ENCODE measurements at regions not wholly inside any gene's neighbourhood (a gene's known extent, or its start where the extent isn't known, plus 50 kb on each side); places are given as distances from the start of the nearest gene placed in this dataset.
"Not testable (repeated sequence)": the region's sequence is repeated elsewhere in the genome, so short reads cannot be mapped to it uniquely, and the experiment has no call there.

GRCh38 chr2:136696438-136696837, 68.9 kb upstream of the THSD7B start:
- TF ChIP-seq POLR2AphosphoS5 (IDR thresholded peaks at IDR 0.05) (no peak), POLR2A (IDR thresholded peaks at IDR 0.05) (no peak), CTCF (IDR thresholded peaks at IDR 0.05) (no peak)
- intact Hi-C loops (cut with DNase I; ENCODE audit: low total_unique reads) = no loop called here
- Histone ChIP-seq H3K27me3 (no peaks in the 10 kb centered on the region), H3K9me3 (peaks cover 6 to 16% of the 10 kb centered on the region in 2 donors), H3K36me3 (no peaks in the 10 kb centered on the region), H3K27ac (no peak overlapping the region), H3K4me3 (no peak overlapping the region), H3K4me1 (no peaks in the 10 kb centered on the region)
- DNase-seq (ENCODE audit: low spot score in 2 of 2) = no peak

GRCh38 chr2:136693966-136694365, 71.4 kb upstream of the THSD7B start:
- H3K36me3 ChIP-seq = no peaks in the 10 kb centered on the region
- no peak for TF ChIP-seq POLR2A (IDR thresholded peaks at IDR 0.05)
- H3K4me1 ChIP-seq = no peaks in the 10 kb centered on the region
- H3K27ac ChIP-seq = no peak overlapping the region
- no peak for DNase-seq (ENCODE audit: low spot score in 2 of 2)
- H3K9me3 ChIP-seq = peaks cover 0 to 4% of the 10 kb centered on the region in 2 donors
- intact Hi-C loops (cut with DNase I; ENCODE audit: low total_unique reads) = no loop called here
- no peaks in the 10 kb centered on the region for H3K27me3 ChIP-seq
- no peak overlapping the region for H3K4me3 ChIP-seq

- H3K4me1 ChIP-seq; H3K36me3 ChIP-seq; H3K27me3 ChIP-seq; intact Hi-C loops (cut with DNase I; ENCODE audit: low total_unique reads); H3K4me3 ChIP-seq; H3K27ac ChIP-seq; DNase-seq (ENCODE audit: low spot score in 2 of 2): not testable (repeated sequence)
- H3K9me3 ChIP-seq = peaks cover 3 to 12% of the 10 kb centered on the region in 2 donors
These were observed 85.3 kb upstream of the THSD7B start for GRCh38 chr2:136680079-136680478.

- Histone ChIP-seq H3K4me3 (no peak overlapping the region), H3K27ac (no peak overlapping the region), H3K36me3 (no peaks in the 10 kb centered on the region), H3K4me1 (no peaks in the 10 kb centered on the region), H3K9me3 (no peaks in the 10 kb centered on the region), H3K27me3 (no peaks in the 10 kb centered on the region)
- no peak for DNase-seq (ENCODE audit: low spot score in 2 of 2)
- intact Hi-C loops (cut with DNase I; ENCODE audit: low total_unique reads) = no loop called here
- TF ChIP-seq POLR2AphosphoS5 (IDR thresholded peaks at IDR 0.05) (no peak), POLR2A (IDR thresholded peaks at IDR 0.05) (no peak), CTCF (IDR thresholded peaks at IDR 0.05) (no peak)
These were observed 99.6 kb upstream of the THSD7B start for GRCh38 chr2:136665736-136666135.

GRCh38 chr2:136664713-136665405, 100.5 kb upstream of the THSD7B start:
- Histone ChIP-seq H3K36me3 (no peaks in the 10 kb centered on the region), H3K9me3 (no peaks in the 10 kb centered on the region), H3K4me1 (no peaks in the 10 kb centered on the region), H3K27ac (no peak overlapping the region), H3K27me3 (no peaks in the 10 kb centered on the region), H3K4me3 (no peak overlapping the region)
- no peak for TF ChIP-seq POLR2AphosphoS5 (IDR thresholded peaks at IDR 0.05)
- TF ChIP-seq CTCF (IDR thresholded peaks at IDR 0.05) = no peak
- TF ChIP-seq POLR2A (IDR thresholded peaks at IDR 0.05) = no peak
- intact Hi-C loops (cut with DNase I; ENCODE audit: low total_unique reads) = no loop called here
- no peak for DNase-seq (ENCODE audit: low spot score in 2 of 2)

GRCh38 chr2:136658201-136658600, 107.1 kb upstream of the THSD7B start:
- Histone ChIP-seq H3K27ac (no peak overlapping the region), H3K4me3 (no peak overlapping the region), H3K9me3 (no peaks in the 10 kb centered on the region), H3K4me1 (no peaks in the 10 kb centered on the region), H3K27me3 (no peaks in the 10 kb centered on the region), H3K36me3 (no peaks in the 10 kb centered on the region)
- no peak for DNase-seq (ENCODE audit: low spot score in 2 of 2)
- TF ChIP-seq POLR2AphosphoS5 (IDR thresholded peaks at IDR 0.05) (no peak), POLR2A (IDR thresholded peaks at IDR 0.05) (no peak), CTCF (IDR thresholded peaks at IDR 0.05) (no peak)
- intact Hi-C loops (cut with DNase I; ENCODE audit: low total_unique reads) = no loop called here

All from breast epithelium (tissue), 4 donors.